ENCODE measurements at regions not wholly inside any gene's neighbourhood (a gene's known extent, or its start where the extent isn't known, plus 50 kb on each side); places are given as distances from the start of the nearest gene placed in this dataset.

DNA sequence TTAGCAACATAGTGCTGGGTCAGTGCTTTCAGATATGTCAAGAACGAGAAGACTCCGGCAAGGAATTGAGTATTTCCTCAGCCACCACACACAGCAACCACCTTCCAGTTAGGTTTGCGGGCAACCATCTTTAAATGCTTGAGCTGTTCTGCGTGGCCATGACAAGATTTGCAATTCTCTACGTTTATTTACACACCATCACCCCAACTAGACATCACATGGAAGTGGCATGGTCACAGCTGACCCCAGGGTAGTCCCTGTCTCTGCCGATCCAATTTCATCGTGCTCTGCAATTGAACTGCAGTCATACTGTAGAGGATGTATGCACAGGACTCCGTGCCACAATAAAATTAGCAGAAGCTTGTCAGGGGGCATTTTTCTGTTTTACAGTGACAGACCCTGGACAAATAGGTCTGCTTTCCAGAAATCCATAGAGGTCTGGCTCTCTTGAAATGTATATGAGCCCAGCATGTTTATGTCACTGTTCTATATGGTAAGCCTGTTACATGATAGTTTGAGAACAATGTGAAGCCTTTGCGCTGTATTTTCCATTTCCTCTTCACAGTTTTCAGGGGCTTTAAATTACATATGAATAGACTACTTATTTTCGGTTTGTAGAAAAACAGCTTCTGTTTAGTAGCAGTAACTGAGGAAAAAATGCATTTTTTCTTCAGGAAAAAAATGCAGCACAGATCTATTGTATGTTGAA lies 605.2 kb downstream of the NR4A2 start:
- Histone ChIP-seq H3K4me3 (ENCODE audit: insufficient read depth, low read depth, low read length) (no peak overlapping the region), H2AK9ac (replicated peaks; ENCODE audit: low read depth, low read length, poor library complexity) (no peak overlapping the region), H2BK20ac (ENCODE audit: low read depth, low read length) (no peak overlapping the region), H3K27ac (ENCODE audit: insufficient read depth, low read length) (no peak overlapping the region), H4K20me1 (ENCODE audit: insufficient read depth, low read length) (no peaks in the 10 kb centered on the region), H3K4ac (ENCODE audit: low read depth, low read length) (no peak overlapping the region), H3K18ac (ENCODE audit: low read depth, low read length) (no peak overlapping the region), H3K9me1 (ENCODE audit: insufficient read depth, low read length) (no peaks in the 10 kb centered on the region), H2AFZ (replicated peaks; ENCODE audit: low read length, poor library complexity) (no peak overlapping the region), H3K4me2 (ENCODE audit: low read depth, low read length) (no peak overlapping the region), H3K56ac (ENCODE audit: extremely low read depth, insufficient read depth, low read length) (no peak overlapping the region), H2BK15ac (ENCODE audit: low read depth, low read length) (no peak overlapping the region), H4K5ac (ENCODE audit: low read depth, low read length) (no peak overlapping the region), H2BK5ac (ENCODE audit: low read depth, low read length, poor library complexity, severe bottlenecking) (no peak overlapping the region), H3K14ac (replicated peaks; ENCODE audit: low read depth, low read length) (no peak overlapping the region), H2AK5ac (ENCODE audit: low read depth, low read length) (no peak overlapping the region), H3K23ac (ENCODE audit: low read depth, low read length) (no peak overlapping the region), H3K9me3 (ENCODE audit: control insufficient read depth, insufficient read depth, low read length) (peaks cover 8% of the 10 kb centered on the region), H2BK120ac (ENCODE audit: low read depth, low read length) (no peak overlapping the region), H3K79me1 (ENCODE audit: low read depth in 1 of 2, low read length in 2 of 2) (no peaks in the 10 kb centered on the region), H3K36me3 (ENCODE audit: control insufficient read depth, insufficient read depth, low read length) (no peaks in the 10 kb centered on the region), H4K91ac (ENCODE audit: insufficient read depth, low read depth, low read length) (no peak overlapping the region), H3K27me3 (ENCODE audit: control insufficient read depth, insufficient read depth, low read length) (no peaks in the 10 kb centered on the region), H3K9ac (ENCODE audit: low read depth, low read length) (no peak overlapping the region), H3K4me1 (ENCODE audit: control insufficient read depth, insufficient read depth, low read length) (no peaks in the 10 kb centered on the region), H4K8ac (ENCODE audit: low read depth in 2 of 2, low read length in 2 of 2) (no peak overlapping the region)
- 28% methylated on average over 3 of the region's 10 CpGs; no CpG with 5 or more reads in 1 of the 2 experiments for WGBS, 2 experiments (ENCODE audit: extremely low coverage in 2 of 2, insufficient read length in 1 of 2)
- ChIA-PET CTCF (no interaction called here), POLR2A (ENCODE audit: unreplicated experiment) (no interaction called here)
- ATAC-seq (ENCODE audit: low read depth) (no peak), DNase-seq (no peak)
- intact Hi-C loops (cut with micrococcal nuclease) = no loop called here
- no TSS peak for BruUV-seq (replicated peaks)
- in situ Hi-C loops (cut with MboI; ENCODE audit: low sequenced_read_pairs) = no loop called here
- dilution Hi-C loops (cut with HindIII; ENCODE audit: low sequenced_read_pairs, unreplicated experiment) = no loop called here
- TF ChIP-seq MXI1 (IDR thresholded peaks at IDR 0.05; ENCODE audit: borderline replicate concordance, low read depth, low read length) (no peak), MAZ (IDR thresholded peaks at IDR 0.05; ENCODE audit: borderline replicate concordance, low read depth, low read length) (no peak), RAD21 (IDR thresholded peaks at IDR 0.05; ENCODE audit: low read length) (no peak)
- TF ChIP-seq, protein P1, sequence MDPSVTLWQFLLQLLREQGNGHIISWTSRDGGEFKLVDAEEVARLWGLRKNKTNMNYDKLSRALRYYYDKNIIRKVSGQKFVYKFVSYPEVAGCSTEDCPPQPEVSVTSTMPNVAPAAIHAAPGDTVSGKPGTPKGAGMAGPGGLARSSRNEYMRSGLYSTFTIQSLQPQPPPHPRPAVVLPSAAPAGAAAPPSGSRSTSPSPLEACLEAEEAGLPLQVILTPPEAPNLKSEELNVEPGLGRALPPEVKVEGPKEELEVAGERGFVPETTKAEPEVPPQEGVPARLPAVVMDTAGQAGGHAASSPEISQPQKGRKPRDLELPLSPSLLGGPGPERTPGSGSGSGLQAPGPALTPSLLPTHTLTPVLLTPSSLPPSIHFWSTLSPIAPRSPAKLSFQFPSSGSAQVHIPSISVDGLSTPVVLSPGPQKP (IDR thresholded peaks at IDR 0.05; ENCODE audit: borderline replicate concordance, low read depth, low read length) = no peak

Measured in IMR-90 (cell line).